Right kidney (tissue), 1 donor: ENCODE measurements at regions not wholly inside any gene's neighbourhood (a gene's known extent, or its start where the extent isn't known, plus 50 kb on each side); places are given as distances from the start of the nearest gene placed in this dataset.
"Not testable (repeated sequence)": the region's sequence is repeated elsewhere in the genome, so short reads cannot be mapped to it uniquely, and the experiment has no call there.

Source experiments
- DNase-seq: peaks from one replicate; pipeline ENCODE4 v3.0.0-alpha.2; 2016

DNA sequence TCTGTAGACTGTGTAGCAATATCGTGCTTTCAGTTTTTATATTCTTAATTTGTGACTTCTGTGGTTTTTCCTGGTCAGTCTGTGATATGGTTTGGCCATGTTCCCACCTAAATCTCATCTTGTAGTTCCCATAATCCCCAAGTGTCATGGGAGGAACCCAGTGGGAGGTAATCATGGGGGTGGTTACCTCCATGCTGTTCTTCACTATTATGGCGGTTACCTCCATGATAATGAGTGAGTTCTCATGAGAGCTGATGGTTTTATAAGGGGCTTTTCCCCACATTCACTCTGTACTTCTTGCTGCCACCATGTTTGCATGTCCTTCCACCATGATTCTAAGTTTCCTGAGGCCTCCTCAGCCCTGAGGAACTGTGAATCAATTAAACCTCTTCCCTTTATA lies 169.8 kb downstream of the LEPR start:
- no peak for DNase-seq

DNA sequence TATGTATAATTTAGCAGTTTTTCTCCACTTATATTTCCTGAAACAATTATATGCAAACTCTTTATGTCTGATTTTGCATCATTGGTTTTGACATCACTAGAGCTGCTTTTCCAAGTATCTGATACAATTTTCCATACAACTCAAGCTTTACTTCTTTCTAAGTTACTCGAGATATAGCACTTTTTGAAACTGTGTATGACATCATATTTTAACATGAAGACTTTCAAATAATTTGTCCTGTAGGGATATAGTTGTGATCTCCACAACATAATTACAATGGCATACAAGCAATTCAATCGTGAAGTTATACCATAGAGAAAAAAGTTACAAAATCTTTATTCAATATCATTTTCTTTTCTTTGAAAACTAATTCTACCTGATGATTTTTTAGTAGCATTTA lies 173.0 kb downstream of the LEPR start:
- DNase-seq = no peak

- DNase-seq = no peak
Observed at GRCh38 chr1:65595724-65596123, 175.3 kb downstream of the LEPR start.

- DNase-seq = no peak
Observed at GRCh38 chr1:65596768-65597167, 176.3 kb downstream of the LEPR start.

DNA sequence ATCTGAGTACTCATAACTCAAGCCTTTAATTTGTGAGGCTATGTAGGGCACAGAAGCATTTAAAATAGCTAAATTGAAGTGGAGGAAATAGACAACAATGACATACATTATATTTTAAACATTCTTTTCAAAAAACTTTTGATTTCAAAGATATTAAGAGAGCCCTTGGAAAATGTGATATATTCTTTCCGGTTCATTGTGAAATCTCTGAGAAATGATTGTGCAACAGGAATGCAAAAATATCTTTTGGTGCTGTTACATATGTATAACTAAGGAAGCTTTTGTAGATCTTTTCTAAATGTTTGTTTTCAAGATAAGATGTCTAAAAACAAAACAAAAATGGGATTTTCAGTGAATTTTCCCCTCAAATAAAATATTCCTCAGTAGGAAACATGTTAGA lies 185.2 kb downstream of the LEPR start:
- DNase-seq = no peak

GRCh38 chr1:65606426-65606825 lies 186.0 kb downstream of the LEPR start:
- no peak for DNase-seq

DNA sequence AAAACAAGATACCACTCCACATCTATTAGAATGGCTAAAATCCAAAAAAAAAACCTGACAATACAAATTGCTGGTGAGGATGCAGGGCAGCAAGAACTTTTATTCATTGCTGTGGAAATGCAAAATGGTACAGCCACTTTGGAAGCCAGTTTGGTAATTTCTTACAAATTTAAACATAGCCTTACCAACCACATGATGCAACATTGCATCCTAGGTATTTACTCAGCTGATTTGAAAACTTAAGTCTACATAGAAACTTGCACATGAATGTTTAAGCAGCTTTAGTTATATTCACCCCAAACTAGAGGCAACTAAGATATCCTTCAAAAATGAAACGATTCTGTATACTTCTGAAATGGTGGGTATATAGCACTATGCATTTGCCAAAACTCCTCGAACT lies 178.8 kb upstream of the PDE4B start:
- DNase-seq = no peak

GRCh38 chr1:65615859-65616258 lies 176.8 kb upstream of the PDE4B start:
- no peak for DNase-seq

DNA sequence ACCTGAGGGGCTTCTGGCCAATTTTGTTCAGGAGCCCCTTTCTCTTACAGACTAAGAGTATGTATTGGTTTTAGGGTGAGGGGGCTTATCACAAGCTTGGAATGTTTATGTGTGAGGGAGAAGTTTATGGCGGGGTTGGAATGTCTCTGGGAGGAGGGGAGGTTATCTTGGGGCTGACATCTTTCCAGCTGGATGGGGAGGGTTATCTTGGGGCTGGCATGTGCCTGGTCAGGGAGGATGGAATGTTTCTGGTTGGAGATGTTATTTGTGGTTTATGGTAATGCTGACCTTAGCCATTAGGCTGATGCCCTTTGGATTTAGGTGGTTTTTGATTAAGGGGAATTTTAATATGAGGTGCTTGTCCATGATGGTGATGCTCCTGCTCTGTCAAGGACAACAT lies 171.0 kb upstream of the PDE4B start:
- DNase-seq = not testable (repeated sequence)

DNA sequence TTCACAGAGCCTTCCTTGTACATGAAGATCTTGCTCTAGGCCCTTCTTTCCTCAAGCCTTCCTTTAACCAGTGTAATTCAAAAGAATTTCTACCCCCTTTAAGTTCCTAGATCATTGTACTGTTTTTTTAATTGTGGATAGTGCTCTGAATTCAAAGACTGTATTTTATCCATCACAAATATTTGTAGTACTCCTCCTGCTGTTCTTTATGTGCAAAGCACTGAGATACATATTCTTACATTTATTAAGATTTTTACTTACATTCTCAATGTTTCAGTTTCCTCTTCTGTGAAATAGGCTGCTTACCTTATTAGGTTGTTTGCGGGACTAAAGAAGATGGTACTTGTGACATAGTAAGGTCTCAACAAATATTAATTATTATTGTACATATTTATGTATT lies 168.8 kb upstream of the PDE4B start:
- DNase-seq = no peak

DNA sequence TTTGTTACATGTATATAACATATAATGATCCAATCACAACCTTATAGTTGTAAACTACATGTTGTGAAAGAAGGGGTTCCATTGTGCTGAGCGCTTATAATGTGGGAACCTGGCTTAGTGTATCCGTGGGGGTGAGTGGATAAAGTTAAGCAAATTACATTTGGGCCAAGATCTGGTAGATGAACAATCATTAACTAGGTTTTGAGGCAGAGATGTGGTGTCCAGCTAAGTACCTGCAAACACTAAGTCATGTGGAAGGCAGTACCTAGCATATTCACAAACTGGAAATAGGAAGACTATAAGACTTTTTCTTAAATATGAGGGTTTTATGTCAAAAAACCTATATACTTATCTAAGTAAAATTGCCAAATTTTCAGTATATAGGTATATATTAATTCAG lies 167.2 kb upstream of the PDE4B start:
- no peak for DNase-seq

DNA sequence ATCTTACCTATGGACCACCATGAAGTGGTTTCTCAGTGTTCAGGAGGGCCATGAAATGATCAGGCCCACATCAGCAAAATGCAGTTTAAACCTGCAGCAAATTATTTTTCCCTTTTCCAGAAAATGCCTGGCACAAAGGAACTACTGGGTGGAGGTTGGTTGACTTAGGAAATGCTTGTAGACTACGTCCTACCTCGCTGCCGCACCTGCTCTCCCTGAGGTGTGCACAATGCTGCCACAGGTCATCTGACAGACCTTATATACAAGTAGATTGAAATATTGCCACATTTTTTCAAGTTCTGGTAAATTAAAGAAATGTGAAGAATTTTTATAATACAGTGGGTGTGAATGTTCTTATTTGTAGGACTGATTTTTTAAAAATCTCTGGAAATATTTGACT lies 166.7 kb upstream of the PDE4B start:
- DNase-seq = no peak

GRCh38 chr1:65629788-65630187 lies 162.9 kb upstream of the PDE4B start:
- no peak for DNase-seq

- DNase-seq = no peak
Observed at GRCh38 chr1:65630855-65631254, 161.8 kb upstream of the PDE4B start.

- no peak for DNase-seq
Observed at GRCh38 chr1:65632235-65632634, 160.5 kb upstream of the PDE4B start.

DNA sequence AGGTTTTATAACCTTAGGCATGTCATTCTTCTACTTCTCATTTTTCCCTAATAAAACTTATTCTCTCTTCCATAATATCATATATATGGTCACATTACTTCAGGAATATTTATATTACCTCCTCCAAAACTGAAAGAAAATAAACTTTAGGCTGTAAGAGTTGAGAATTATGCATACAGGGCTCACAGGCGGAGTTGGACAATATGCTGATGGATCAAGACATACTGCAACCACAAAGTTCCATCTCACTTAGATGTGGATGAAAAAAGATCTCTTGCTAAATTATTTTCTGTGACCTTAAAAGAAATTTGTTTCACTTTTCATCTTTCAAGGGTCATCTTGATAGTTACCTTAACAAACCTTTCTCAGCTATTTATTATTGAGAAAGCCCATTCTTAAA lies 152.6 kb upstream of the PDE4B start:
- no peak for DNase-seq

DNA sequence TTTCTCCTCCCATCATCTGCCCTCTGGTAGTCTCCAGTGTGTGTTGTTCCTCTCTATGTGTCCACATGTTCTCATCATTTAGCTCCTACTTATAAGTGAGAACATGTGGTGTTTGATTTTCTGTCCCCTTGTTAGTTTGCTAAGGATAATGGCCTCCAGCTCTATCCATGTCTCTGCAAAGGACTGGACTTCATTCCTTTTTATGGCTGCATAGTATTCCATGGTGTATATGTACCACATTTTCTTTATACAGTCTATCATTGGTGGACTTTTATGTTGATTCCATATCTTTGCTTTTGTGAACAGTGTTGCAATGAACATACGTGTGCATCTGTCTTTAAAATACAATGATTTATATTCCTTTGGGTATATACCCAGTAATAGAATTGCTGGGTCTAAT lies 143.5 kb upstream of the PDE4B start:
- not testable (repeated sequence) for DNase-seq

GRCh38 chr1:65650682-65651081 lies 142.0 kb upstream of the PDE4B start:
- DNase-seq = no peak

DNA sequence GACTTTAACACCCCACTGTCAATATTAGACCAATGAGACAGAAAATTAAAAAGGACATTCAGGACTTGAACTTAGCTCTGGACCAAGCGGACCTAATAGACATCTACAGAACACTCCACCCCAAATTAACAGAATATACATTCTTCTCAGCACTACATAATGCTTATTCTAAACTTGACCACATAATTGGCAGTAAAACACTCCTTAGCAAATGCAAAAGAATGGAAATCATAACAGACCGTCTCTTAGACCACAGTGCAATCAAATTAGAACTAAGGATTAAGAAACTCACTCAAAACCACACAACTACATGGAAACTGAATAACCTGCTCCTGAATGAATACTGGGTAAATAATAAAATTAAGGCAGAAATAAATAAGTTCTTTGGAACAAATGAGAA lies 138.2 kb upstream of the PDE4B start:
- not testable (repeated sequence) for DNase-seq

- DNase-seq = not testable (repeated sequence)
Observed at GRCh38 chr1:65657609-65658008, 135.1 kb upstream of the PDE4B start.

DNA sequence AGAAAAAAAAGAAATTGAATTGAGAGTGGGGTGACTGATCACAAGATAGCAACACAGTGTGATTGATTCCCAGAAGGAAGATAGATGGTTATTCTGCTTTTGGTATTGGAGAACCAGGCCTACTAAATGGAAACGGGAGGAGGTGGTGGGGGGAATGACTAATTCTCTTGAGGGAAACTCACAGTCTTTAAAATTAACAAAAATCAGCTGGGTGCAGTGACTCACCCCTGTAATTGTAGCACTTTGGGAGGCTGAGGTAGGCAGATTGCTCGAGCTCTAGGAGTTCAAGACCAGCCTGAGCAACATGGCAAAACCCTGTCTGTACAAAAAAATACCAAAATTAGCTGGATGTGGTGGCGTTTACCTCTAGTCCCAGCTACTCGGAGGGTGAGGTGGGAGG lies 134.6 kb upstream of the PDE4B start:
- no peak for DNase-seq

DNA sequence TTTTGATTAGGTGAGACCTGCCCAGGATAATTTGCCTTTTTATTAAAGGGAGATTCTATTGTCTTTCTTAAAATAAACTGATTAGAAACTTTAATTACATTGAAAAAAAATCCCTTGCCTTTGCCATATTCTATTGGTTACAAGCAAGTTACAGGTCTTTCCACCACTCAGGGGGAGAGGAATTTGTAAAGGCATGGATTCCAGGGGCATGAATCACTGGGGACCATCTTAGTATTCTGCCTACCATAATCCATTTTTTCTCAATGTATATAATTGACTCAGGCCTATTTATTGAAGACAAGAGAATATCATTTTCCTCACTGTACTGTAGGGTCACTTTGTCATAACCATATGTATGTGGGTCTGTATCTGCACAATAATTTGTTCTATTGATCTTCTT lies 124.3 kb upstream of the PDE4B start:
- no peak for DNase-seq

- no peak for DNase-seq
Observed at GRCh38 chr1:65670518-65670917, 122.2 kb upstream of the PDE4B start.

DNA sequence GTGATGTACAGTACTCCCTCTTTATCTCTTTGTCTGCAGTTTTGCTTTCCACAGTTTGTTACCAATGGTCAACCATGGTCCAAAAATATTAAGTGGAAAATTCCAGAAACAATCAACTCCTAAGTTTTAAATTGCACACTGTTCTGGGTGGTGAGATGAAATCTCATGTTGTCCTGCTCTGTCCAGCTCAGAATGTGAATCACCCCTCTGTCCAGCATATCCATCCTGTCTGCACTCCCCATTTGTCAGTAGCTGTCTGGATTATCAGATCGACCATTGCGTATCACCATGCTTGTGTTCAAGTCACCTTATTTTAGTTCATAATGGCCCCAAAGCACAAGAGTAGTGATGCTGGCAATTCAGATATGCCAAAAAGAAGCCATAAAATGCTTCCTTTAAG lies 118.2 kb upstream of the PDE4B start:
- no peak for DNase-seq

DNA sequence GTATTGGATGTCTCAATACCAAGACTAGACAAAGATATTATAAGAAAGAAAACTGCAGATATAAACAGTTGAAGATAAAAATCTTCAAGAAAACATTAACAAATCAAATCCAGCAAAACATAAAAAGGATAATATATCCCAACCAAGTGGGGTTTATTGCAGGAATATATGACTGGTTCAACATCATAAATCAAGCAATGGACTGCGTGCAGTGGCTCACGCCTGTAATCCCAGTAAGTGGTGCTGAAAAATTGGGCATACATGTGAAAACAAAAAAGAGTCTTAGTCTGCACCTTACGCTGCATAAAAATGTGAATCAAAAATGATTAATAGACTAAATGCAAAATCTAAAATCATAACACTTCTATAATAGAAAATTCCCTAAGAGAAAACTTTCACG lies 112.9 kb upstream of the PDE4B start:
- DNase-seq = no peak

DNA sequence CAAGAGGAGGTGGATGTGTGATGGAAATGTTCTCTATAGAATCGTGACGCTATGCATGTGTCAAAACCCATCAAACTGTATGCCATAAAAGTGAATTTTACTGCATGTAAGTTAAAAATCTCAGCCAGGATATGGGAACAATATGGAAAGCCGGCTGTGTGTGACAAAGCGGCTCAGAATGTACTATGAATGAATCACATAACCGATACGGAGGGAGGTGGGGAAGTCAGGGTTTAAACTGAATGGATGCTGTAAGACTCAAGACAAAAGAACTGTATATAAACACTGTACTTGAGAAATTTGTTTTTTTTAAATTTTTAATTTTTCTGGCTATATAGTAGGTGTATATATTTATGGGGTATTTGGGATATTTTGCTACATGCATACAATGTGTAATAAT lies 111.6 kb upstream of the PDE4B start:
- DNase-seq = no peak
